ENCODE measurements at regions not wholly inside any gene's neighbourhood (a gene's known extent, or its start where the extent isn't known, plus 50 kb on each side); places are given as distances from the start of the nearest gene placed in this dataset.

DNA sequence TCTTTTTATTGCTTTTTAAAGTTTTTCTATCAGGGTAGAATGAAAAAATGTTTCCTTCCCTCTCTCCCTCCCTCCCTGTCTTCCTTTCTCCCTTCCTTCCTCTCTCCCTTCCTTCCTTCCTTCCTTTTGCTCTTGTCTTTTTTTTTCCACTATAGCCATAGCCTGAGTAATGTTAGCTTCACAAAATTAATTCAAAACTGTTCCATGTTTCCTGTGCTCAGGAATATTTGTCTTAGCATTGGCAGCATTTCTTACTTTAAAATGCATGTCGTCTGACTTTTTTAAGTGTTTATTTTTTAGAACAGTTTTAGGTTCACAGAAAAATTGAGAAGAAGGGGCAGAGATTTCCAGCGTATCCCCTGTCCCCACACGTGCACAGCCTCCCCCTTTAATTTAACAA, 730.8 kb upstream of the CITED2 start:
- Histone ChIP-seq H2AFZ (peak overlapping the region; percentile 52), H3K79me2 (no peaks in the 10 kb centered on the region), H3K9me2 (replicated peaks; ENCODE audit: insufficient read depth) (no peaks in the 10 kb centered on the region), H3K4me1 (ENCODE audit: insufficient read depth) (no peaks in the 10 kb centered on the region), H4K20me1 (ENCODE audit: insufficient read depth, poor library complexity, severe bottlenecking) (no peaks in the 10 kb centered on the region), H3K4me3 (no peak overlapping the region), H3K27me3 (no peaks in the 10 kb centered on the region), H3K9me3 (ENCODE audit: low read depth) (no peaks in the 10 kb centered on the region), H3K36me3 (replicated peaks; ENCODE audit: insufficient read depth, low read depth) (no peaks in the 10 kb centered on the region), H3K27ac (peak overlapping the region; percentile 29), H3K4me2 (no peak overlapping the region)
- no peak for DNase-seq (ENCODE audit: low spot score)
- WGBS (ENCODE audit: low lambda C conversion rate, missing lambda C conversion rate): 78% methylated on average over 3 of the region's 3 CpGs
- TF ChIP-seq, protein P1, sequence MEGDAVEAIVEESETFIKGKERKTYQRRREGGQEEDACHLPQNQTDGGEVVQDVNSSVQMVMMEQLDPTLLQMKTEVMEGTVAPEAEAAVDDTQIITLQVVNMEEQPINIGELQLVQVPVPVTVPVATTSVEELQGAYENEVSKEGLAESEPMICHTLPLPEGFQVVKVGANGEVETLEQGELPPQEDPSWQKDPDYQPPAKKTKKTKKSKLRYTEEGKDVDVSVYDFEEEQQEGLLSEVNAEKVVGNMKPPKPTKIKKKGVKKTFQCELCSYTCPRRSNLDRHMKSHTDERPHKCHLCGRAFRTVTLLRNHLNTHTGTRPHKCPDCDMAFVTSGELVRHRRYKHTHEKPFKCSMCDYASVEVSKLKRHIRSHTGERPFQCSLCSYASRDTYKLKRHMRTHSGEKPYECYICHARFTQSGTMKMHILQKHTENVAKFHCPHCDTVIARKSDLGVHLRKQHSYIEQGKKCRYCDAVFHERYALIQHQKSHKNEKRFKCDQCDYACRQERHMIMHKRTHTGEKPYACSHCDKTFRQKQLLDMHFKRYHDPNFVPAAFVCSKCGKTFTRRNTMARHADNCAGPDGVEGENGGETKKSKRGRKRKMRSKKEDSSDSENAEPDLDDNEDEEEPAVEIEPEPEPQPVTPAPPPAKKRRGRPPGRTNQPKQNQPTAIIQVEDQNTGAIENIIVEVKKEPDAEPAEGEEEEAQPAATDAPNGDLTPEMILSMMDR (IDR thresholded peaks at IDR 0.05; ENCODE audit: poor library complexity): no peak
- no peak for TF ChIP-seq EZH2phosphoT487 (IDR thresholded peaks at IDR 0.05; ENCODE audit: low read depth, severe bottlenecking, unreplicated experiment)
- no peak for TF ChIP-seq EZH2 (IDR thresholded peaks at IDR 0.05; ENCODE audit: borderline replicate concordance)

GRCh38 chr6:140101818-140102217, 727.4 kb upstream of the CITED2 start:
- Histone ChIP-seq H3K4me1 (ENCODE audit: insufficient read depth) (no peaks in the 10 kb centered on the region), H3K4me2 (no peak overlapping the region), H3K27me3 (no peaks in the 10 kb centered on the region), H3K9me2 (replicated peaks; ENCODE audit: insufficient read depth) (no peaks in the 10 kb centered on the region), H3K9me3 (ENCODE audit: low read depth) (no peaks in the 10 kb centered on the region), H3K27ac (no peak overlapping the region), H3K79me2 (no peaks in the 10 kb centered on the region), H3K4me3 (no peak overlapping the region), H2AFZ (no peak overlapping the region), H3K36me3 (replicated peaks; ENCODE audit: insufficient read depth, low read depth) (no peaks in the 10 kb centered on the region), H4K20me1 (ENCODE audit: insufficient read depth, poor library complexity, severe bottlenecking) (no peaks in the 10 kb centered on the region)
- TF ChIP-seq EZH2 (IDR thresholded peaks at IDR 0.05; ENCODE audit: borderline replicate concordance) (no peak), EZH2phosphoT487 (IDR thresholded peaks at IDR 0.05; ENCODE audit: low read depth, severe bottlenecking, unreplicated experiment) (no peak)
- TF ChIP-seq, protein P1 (IDR thresholded peaks at IDR 0.05; ENCODE audit: poor library complexity): no peak
- no peak for DNase-seq (ENCODE audit: low spot score)

GRCh38 chr6:140101367-140101766, 726.9 kb upstream of the CITED2 start:
- Histone ChIP-seq H3K36me3 (replicated peaks; ENCODE audit: insufficient read depth, low read depth) (no peaks in the 10 kb centered on the region), H3K9me2 (replicated peaks; ENCODE audit: insufficient read depth) (no peaks in the 10 kb centered on the region), H3K4me1 (ENCODE audit: insufficient read depth) (no peaks in the 10 kb centered on the region), H3K4me3 (no peak overlapping the region), H4K20me1 (ENCODE audit: insufficient read depth, poor library complexity, severe bottlenecking) (no peaks in the 10 kb centered on the region), H3K9me3 (ENCODE audit: low read depth) (no peaks in the 10 kb centered on the region), H3K27me3 (no peaks in the 10 kb centered on the region), H2AFZ (no peak overlapping the region), H3K79me2 (no peaks in the 10 kb centered on the region), H3K27ac (no peak overlapping the region), H3K4me2 (no peak overlapping the region)
- TF ChIP-seq, protein P1 (IDR thresholded peaks at IDR 0.05; ENCODE audit: poor library complexity): no peak
- 93% methylated on average over 3 of the region's 3 CpGs for WGBS (ENCODE audit: low lambda C conversion rate, missing lambda C conversion rate)
- DNase-seq (ENCODE audit: low spot score): no peak

DNA sequence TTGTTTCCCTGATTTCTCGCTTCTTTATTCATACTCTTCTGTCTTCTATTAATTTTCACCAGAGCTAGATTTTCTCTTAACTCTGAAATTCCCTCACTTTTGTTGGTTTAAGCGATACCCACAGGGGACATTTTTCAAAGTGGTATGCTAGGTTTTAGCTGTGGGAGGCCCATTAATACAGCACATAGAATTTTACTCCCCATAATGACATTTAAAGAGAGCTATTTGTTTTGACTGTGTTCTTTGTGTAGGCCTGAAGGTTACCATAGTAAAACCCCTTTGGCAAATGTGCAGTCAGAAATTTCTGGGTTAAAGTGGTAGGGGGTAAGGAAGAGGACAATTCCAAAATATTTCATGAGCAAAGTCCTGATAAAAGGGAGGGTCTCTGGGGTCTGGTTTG, 721.1 kb upstream of the CITED2 start:
- no peaks in the 10 kb centered on the region for H3K36me3 ChIP-seq (replicated peaks; ENCODE audit: insufficient read depth, low read depth)
- no peak overlapping the region for H3K4me2 ChIP-seq
- H3K4me3 ChIP-seq: no peak overlapping the region
- no peaks in the 10 kb centered on the region for H4K20me1 ChIP-seq (ENCODE audit: insufficient read depth, poor library complexity, severe bottlenecking)
- H2AFZ ChIP-seq: no peak overlapping the region
- H3K27ac ChIP-seq: no peak overlapping the region
- WGBS (ENCODE audit: low lambda C conversion rate, missing lambda C conversion rate): 90% methylated on average over 2 of the region's 2 CpGs
- TF ChIP-seq, protein P1 (IDR thresholded peaks at IDR 0.05; ENCODE audit: poor library complexity): no peak
- TF ChIP-seq EZH2 (IDR thresholded peaks at IDR 0.05; ENCODE audit: borderline replicate concordance) (no peak), EZH2phosphoT487 (IDR thresholded peaks at IDR 0.05; ENCODE audit: low read depth, severe bottlenecking, unreplicated experiment) (no peak)
- H3K27me3 ChIP-seq: no peaks in the 10 kb centered on the region
- no peaks in the 10 kb centered on the region for H3K9me3 ChIP-seq (ENCODE audit: low read depth)
- H3K4me1 ChIP-seq (ENCODE audit: insufficient read depth): no peaks in the 10 kb centered on the region
- H3K79me2 ChIP-seq: no peaks in the 10 kb centered on the region
- no peak for DNase-seq (ENCODE audit: low spot score)
- H3K9me2 ChIP-seq (replicated peaks; ENCODE audit: insufficient read depth): no peaks in the 10 kb centered on the region

All from hepatocyte (in vitro differentiated cells).